NK-92 treated with Interleukin-12 subunit alpha and Interleukin-12 subunit beta, amount 100 ng/mL, for 24 hours (cell line): ENCODE measurements at regions not wholly inside any gene's neighbourhood (a gene's known extent, or its start where the extent isn't known, plus 50 kb on each side); places are given as distances from the start of the nearest gene placed in this dataset.

Source experiments
- DNase-seq: peaks from one replicate; lab custom pipeline; 2025; lab: John Stamatoyannopoulos, UW

- no peak for DNase-seq
Measured at GRCh38 chrX:40485102-40485826, 95.5 kb upstream of the ATP6AP2 start.

DNA sequence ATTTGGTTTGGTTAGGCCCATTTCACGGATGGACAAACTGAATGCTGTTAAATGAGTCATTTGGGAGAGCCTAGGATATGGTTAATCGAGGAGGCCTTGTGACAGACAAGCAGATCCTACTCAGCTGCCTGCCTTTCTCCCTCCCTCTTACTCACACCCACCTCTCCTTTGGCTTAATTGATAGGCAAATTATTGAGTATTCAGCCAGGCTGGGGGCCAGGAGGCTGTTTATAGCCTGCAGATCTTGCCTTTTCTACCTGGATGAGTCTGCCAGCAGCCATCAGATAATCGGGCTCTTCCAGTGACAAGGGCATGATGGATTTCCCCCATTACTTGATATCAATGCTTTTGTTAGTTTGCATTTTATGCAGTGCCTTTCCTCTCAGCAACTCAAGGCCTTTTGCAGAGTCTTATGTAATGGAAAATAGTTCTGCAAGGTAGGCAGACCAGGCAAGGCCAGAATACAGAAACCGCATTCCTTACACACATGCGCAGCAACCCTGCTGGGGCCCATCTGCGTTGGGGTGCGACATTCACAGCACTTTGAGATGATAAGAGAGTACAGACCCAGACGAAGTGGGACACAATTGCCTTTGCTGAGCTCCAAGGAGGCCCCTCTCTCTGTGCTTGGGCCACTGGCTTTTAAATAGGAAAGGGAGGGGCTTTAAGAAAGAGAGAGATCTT is 96.2 kb upstream of the ATP6AP2 start:
- DNase-seq = no peak

DNA sequence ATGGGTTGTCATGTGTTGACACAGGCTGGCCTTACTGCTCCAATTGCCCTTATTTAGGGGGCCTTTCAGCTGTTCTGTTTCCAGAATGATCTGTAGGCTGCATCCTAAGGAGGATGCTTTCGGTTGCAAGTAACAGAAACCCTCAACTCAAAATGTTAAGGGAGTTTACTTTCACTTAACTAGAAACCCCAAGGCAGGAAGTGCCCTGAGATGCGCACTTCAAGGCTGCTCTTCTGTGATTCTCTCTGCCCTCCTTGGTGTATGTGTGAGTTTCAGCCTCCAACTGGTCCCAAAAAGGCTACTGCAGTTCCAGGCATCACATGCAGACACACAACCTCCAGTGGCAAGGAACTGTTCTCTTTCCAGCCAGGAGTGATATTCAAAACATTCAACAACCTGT is 97.3 kb upstream of the ATP6AP2 start:
- DNase-seq = no peak

GRCh38 chrX:40479777-40480318 is 100.9 kb upstream of the ATP6AP2 start:
- DNase-seq = no peak

GRCh38 chrX:40478474-40479065 is 102.2 kb upstream of the ATP6AP2 start:
- DNase-seq = no peak

GRCh38 chrX:40476958-40477357 is 103.8 kb upstream of the ATP6AP2 start:
- no peak for DNase-seq

DNA sequence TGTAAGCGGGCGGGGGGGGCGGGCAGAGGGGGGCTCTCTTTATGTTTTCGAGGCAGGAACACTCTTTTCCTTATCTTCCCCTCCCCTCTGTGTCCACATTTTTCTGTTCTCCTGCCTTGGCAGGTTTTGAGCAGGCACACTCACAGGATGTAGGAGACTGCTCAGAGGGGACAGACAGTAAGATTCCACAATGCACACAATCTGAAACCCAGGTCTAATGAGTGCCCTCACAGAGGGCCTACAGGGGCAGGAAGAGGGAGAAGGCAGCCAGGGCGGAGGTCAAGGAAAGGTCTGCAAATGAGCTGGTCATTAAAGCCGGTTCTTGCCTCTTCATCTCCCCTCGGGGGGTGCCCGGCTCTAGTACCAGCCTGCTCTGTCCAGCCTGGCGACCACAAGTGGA is 106.1 kb upstream of the ATP6AP2 start:
- DNase-seq = no peak

DNA sequence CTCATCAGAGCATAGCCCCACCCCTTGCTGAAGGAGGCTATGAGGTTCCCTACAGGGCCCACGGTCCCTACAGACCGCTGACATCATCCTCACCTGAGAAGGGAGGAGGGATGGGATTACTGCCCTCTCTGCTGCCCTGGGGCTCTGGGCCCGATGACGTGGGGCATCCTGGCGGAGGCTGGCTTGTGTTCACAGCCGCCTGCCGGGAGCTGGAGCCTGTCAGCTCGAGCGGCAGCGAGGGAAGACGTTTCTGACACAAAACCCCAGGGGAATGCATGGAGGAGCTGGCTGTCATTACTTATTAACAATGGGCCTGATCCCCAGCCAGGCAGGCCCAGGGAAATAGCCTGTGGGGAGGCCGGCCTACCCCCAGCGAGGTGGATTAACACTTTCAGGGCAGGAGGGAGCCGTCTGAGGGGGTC is 106.6 kb upstream of the ATP6AP2 start:
- no peak for DNase-seq

DNA sequence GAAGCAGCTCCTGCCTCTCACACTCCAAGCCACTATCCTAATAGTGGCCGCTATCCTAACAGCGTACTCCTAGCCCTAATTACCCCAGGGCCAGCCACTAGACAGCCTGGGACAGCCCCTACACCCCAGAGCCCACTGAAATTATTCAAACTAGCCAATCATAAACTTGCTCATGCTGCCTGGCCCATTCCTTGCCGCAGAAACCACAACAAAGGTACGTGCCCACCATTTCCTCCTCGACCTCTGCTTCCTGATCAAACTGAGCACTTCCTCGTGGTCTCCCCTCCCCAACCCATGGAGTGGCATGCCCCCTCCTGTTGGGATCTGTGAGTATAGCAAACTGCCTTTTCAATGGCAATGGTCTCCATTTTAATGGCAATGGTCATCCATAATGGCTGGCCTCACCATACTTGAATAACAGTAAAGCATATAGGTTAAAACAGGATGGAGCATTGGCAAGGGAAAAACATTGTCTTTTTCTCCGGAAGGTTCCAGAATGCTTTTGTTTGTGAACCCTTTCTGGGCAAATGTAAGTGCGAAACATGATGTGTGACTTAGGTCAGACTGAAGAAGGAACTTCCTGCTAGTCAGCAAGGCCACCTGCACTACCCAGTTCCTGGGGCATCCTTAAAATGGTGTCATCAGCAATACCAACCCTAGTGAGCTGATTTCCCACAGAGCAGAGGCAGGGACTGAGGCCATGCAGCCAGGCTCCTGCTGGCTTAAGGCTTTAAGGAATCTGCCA is 107.1 kb upstream of the ATP6AP2 start:
- no peak for DNase-seq

DNA sequence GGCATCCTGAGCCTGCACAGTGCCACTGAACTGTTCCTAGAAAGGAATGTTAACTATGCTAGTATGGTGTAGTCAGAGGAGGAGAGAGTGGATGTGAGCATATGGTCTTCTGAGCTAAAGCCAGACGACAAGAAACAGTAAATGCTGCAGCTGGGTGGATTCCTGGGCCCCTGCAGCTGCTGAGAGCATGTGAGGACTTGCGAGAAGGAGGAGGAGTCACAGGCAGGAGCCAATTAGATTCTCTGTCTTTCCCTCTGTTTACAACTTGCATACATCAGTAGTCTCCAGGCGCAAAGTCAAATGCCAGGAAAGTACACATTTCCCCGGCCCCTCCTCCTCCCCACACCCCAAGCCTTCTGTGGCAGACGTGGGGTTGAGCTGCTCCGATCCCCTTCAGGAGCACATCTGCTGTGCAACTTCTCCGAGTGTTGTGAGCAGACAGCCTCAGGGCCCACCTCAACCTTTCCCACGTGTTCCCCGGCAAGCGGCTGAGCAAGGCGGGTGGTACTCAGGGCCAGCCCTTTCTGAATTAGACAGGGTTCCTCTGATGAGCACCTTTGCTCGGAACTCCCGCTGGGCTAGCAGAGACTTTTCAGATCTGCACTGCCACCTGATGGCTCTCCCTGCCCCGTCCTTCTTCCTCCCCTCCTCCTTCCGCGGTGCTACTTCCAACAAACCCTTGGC is 108.7 kb upstream of the ATP6AP2 start:
- no peak for DNase-seq

- DNase-seq = no peak
Measured at GRCh38 chrX:40470830-40471429, 109.8 kb upstream of the ATP6AP2 start.

GRCh38 chrX:40469316-40469715 is 111.5 kb upstream of the ATP6AP2 start:
- no peak for DNase-seq

GRCh38 chrX:40468033-40468846 is 112.5 kb upstream of the ATP6AP2 start:
- peak; percentile 22 for DNase-seq

GRCh38 chrX:40467454-40467853 is 113.3 kb upstream of the ATP6AP2 start:
- no peak for DNase-seq

GRCh38 chrX:40465735-40466551 is 114.8 kb upstream of the ATP6AP2 start:
- no peak for DNase-seq

DNA sequence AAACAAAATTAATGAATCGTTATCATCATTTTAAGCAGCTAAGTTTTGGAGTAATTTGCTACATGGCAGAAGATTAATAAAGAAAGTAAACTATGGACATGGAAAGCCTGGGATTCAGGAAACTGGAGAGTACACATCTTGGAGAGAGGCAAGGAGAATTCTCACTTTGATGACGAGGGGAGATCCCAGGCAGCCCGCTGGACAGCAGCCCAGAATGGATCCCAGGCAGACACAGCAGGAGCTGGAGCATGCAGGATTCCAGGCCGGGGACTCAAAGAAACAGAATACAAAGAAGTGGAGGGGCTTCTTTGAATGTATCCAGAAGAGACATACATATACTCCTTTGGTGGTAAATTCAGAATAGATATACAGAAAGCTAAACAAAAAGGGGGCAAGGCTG is 118.0 kb upstream of the ATP6AP2 start:
- no peak for DNase-seq

DNA sequence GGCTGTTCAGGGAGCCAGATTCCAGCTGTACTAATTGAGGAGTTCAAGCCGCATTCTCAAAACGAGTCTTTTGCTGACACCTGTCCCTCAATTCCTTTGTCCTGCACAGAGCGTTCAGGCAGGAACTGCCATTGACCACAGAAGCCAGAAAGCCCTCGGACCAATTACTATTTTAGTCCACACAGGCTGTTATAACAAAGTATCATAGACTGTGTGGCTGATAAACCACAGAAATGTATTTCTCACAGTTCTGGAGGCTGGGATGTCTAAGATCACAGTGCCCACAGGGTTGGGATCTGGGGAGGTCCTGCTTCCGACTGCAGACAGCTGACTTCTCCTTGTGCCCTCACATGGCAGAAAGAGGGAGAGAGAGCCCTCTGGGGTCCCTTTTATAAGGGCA is 119.8 kb upstream of the ATP6AP2 start:
- DNase-seq = no peak

GRCh38 chrX:40459571-40460158 is 121.1 kb upstream of the ATP6AP2 start:
- no peak for DNase-seq

DNA sequence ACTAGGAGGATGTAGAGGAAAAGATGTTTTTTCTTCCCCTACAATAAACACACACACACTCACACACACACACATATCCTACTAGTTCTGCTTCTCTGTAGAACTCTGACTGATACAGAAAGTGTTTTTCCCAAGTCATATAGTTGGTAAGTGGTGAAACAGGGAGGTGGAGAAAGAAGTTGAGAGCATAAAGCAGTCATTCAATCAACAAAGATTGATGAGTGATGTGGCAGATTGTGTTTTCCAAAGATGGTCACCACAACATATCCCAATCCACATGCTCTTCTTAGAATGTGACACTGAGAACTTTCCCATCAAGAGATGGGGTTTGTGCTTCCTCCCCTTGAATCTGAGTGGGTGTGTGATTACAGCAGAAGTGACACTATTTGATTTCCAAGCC is 123.4 kb upstream of the ATP6AP2 start:
- no peak for DNase-seq
